Gastroesophageal sphincter (tissue), 3 donors: ENCODE measurements at regions not wholly inside any gene's neighbourhood (a gene's known extent, or its start where the extent isn't known, plus 50 kb on each side); places are given as distances from the start of the nearest gene placed in this dataset.

Experiments
- EP300 ChIP-seq: sonication (generic); formaldehyde crosslinking; IDR thresholded peaks from one replicate; pipeline ENCODE4 v1.6.1; 2017; ENCODE audit warnings: antibody characterized with exemption, mild to moderate bottlenecking
- POLR2A ChIP-seq, 2 donors: fragments of 450-650 bp; IDR thresholded peaks; one replicate each; pipeline ENCODE4 v1.6.1; 2017; ENCODE audit warnings: antibody characterized with exemption in 2 of 2, mild to moderate bottlenecking in 2 of 2, moderate library complexity in 1 of 2
- POLR2AphosphoS5 ChIP-seq: sonication (generic); formaldehyde crosslinking; IDR thresholded peaks from one replicate; pipeline ENCODE4 v1.6.1; 2017; ENCODE audit warnings: antibody characterized with exemption
- TF ChIP-seq, protein P1 (sequence below), 4 experiments: fragments of 200-600 bp in 2 of 4; fragments of 450-650 bp in 2 of 4; sonication (generic) in 1 of 4; IDR thresholded peaks; one replicate each; pipeline ENCODE4 v1.5.1; 2017 to 2019; ENCODE audit warnings: antibody characterized with exemption in 4 of 4, mild to moderate bottlenecking in 2 of 4, moderate library complexity in 2 of 4

DNA sequence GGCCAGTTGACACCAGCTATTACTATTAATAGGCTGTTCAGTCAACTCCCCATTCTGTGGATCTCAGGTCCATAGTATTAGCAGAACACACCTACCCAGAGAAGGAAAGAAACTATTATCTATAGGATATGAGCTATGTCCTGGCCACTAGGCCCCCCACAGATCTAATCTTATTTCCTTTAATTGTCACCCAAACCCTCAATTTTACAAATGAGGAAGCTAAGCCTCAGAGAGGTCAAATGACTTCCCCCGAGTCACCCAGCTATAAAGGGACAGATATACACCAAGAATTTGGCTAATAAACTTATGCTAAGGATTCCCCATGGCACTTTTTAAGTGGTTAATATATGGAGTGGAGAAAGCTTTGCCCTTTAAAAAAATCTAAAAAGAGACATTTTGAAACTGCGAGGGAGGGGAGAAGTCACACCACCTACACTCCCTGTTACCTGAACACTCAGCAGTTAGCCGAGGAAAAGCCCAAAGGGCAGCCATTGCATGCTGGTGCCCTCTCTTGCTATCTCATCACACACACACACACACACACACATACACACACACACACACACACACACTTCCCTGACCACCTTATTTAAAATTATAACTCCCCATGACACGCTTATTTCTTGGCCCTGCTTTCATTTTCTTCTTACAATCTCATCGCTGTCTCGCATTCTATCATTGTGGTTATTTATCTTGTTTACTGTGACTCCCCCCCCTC, 157.0 kb upstream of the ADO start:
- no peak for TF ChIP-seq POLR2A (IDR thresholded peaks at IDR 0.05)
- TF ChIP-seq, protein P1, sequence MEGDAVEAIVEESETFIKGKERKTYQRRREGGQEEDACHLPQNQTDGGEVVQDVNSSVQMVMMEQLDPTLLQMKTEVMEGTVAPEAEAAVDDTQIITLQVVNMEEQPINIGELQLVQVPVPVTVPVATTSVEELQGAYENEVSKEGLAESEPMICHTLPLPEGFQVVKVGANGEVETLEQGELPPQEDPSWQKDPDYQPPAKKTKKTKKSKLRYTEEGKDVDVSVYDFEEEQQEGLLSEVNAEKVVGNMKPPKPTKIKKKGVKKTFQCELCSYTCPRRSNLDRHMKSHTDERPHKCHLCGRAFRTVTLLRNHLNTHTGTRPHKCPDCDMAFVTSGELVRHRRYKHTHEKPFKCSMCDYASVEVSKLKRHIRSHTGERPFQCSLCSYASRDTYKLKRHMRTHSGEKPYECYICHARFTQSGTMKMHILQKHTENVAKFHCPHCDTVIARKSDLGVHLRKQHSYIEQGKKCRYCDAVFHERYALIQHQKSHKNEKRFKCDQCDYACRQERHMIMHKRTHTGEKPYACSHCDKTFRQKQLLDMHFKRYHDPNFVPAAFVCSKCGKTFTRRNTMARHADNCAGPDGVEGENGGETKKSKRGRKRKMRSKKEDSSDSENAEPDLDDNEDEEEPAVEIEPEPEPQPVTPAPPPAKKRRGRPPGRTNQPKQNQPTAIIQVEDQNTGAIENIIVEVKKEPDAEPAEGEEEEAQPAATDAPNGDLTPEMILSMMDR (IDR thresholded peaks at IDR 0.05), result no peak
- no peak for TF ChIP-seq EP300
- TF ChIP-seq POLR2AphosphoS5, result no peak
